ENCODE measurements at regions not wholly inside any gene's neighbourhood (a gene's known extent, or its start where the extent isn't known, plus 50 kb on each side); places are given as distances from the start of the nearest gene placed in this dataset.

GRCh38 chr21:28442624-28443023 is 550.1 kb downstream of the LTN1 start:
- DNase-seq = no peak
- H3K9me3 ChIP-seq (ENCODE audit: control insufficient read depth in 4 of 4, insufficient read depth in 3 of 4, low read length in 3 of 4) = no peaks in the 10 kb centered on the region
- H3K36me3 ChIP-seq (ENCODE audit: control insufficient read depth in 4 of 4, insufficient read depth in 4 of 4, low read length in 4 of 4) = no peaks in the 10 kb centered on the region
- no peak overlapping the region for H3K9ac ChIP-seq (ENCODE audit: insufficient read depth in 1 of 2, low read length in 2 of 2)
- no peak overlapping the region for H3K4me3 ChIP-seq
- peaks cover 0 to 22% (median 5%) of the 10 kb centered on the region in 5 donors for H3K4me1 ChIP-seq (ENCODE audit: control insufficient read depth in 5 of 5, insufficient read depth in 5 of 5, low read length in 5 of 5)
- H3K27me3 ChIP-seq (ENCODE audit: control insufficient read depth in 3 of 3, insufficient read depth in 3 of 3, low read length in 2 of 3) = no peaks in the 10 kb centered on the region
- ATAC-seq (ENCODE audit: insufficient read depth, low FRiP score) = no peak
- TF ChIP-seq CTCF (IDR thresholded peaks at IDR 0.05; ENCODE audit: control extremely low read depth, extremely low read depth) = no peak
- no peak overlapping the region for H3K27ac ChIP-seq (ENCODE audit: low read depth in 1 of 2, low read length in 1 of 2)

DNA sequence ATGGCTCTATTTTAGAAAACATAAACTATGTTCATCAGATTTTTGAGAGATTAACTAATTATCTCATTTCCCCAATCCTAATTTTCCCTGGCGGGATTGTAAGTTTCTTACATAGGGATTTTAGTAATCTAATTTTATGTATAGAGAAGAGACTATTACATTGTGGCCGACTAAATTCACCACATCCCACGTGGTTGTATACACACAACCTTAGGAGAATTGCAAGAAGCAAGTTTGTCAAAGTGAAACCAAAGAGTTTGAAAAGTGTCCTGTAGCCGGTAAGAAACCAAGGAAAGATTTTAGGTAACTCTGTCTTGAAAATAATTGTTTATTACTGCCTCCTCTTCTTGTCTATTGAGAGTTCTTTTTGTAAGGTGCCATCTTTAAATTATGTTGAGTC is 550.6 kb downstream of the LTN1 start:
- Histone ChIP-seq H3K27ac (ENCODE audit: low read depth in 1 of 2, low read length in 1 of 2) (no peak overlapping the region), H3K27me3 (ENCODE audit: control insufficient read depth in 3 of 3, insufficient read depth in 3 of 3, low read length in 2 of 3) (no peaks in the 10 kb centered on the region), H3K4me1 (ENCODE audit: control insufficient read depth in 5 of 5, insufficient read depth in 5 of 5, low read length in 5 of 5) (peaks cover 0 to 22% (median 5%) of the 10 kb centered on the region in 5 donors), H3K36me3 (ENCODE audit: control insufficient read depth in 4 of 4, insufficient read depth in 4 of 4, low read length in 4 of 4) (no peaks in the 10 kb centered on the region), H3K9me3 (ENCODE audit: control insufficient read depth in 4 of 4, insufficient read depth in 3 of 4, low read length in 3 of 4) (no peaks in the 10 kb centered on the region), H3K4me3 (no peak overlapping the region), H3K9ac (ENCODE audit: insufficient read depth in 1 of 2, low read length in 2 of 2) (no peak overlapping the region)
- WGBS, 2 donors = 91 to 93% methylated on average over 4 of the region's 4 CpGs
- DNase-seq = no peak
- no peak for TF ChIP-seq CTCF (IDR thresholded peaks at IDR 0.05; ENCODE audit: control extremely low read depth, extremely low read depth)
- ATAC-seq (ENCODE audit: insufficient read depth, low FRiP score) = no peak

DNA sequence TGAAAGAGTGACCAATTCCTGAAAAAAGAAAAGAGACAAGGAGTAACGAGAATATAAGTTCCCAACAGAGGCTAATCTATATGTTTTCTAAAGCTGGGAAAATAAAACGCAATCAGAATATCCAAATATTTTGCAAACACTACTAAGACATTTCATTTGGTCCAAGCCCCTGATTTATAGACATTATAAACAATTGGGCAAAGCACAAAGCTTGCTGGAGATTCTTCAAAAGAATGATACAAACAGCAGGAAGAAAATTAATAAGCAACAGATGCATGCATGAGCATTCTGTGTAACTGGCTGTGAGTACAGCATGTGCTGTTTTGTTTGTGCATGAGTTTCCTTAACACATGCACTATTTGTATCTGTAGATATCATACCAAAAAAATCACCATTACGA is 552.9 kb downstream of the LTN1 start:
- no peak for TF ChIP-seq CTCF (IDR thresholded peaks at IDR 0.05; ENCODE audit: control extremely low read depth, extremely low read depth)
- no peak for ATAC-seq (ENCODE audit: insufficient read depth, low FRiP score)

GRCh38 chr21:28439251-28439650 is 553.4 kb downstream of the LTN1 start:
- 61 to 68% methylated on average over 4 of the region's 4 CpGs for WGBS, 2 donors

More for the DNA sequence above, 552.9 kb downstream of the LTN1 start:
- Histone ChIP-seq H3K27ac (ENCODE audit: low read depth in 1 of 2, low read length in 1 of 2) (no peak overlapping the region), H3K9me3 (ENCODE audit: control insufficient read depth in 4 of 4, insufficient read depth in 3 of 4, low read length in 3 of 4) (no peaks in the 10 kb centered on the region), H3K9ac (ENCODE audit: insufficient read depth in 1 of 2, low read length in 2 of 2) (no peak overlapping the region), H3K27me3 (ENCODE audit: control insufficient read depth in 3 of 3, insufficient read depth in 3 of 3, low read length in 2 of 3) (no peaks in the 10 kb centered on the region), H3K4me1 (ENCODE audit: control insufficient read depth in 5 of 5, insufficient read depth in 5 of 5, low read length in 5 of 5) (peaks cover 0 to 22% (median 5%) of the 10 kb centered on the region in 5 donors), H3K4me3 (no peak overlapping the region), H3K36me3 (ENCODE audit: control insufficient read depth in 4 of 4, insufficient read depth in 4 of 4, low read length in 4 of 4) (no peaks in the 10 kb centered on the region)
- DNase-seq = peak; percentile 21 to 87 (median 86)
- 62 to 77% methylated on average over 3 of the region's 3 CpGs for WGBS, 2 donors

More at GRCh38 chr21:28439251-28439650, 553.4 kb downstream of the LTN1 start:
- no peak for TF ChIP-seq CTCF (IDR thresholded peaks at IDR 0.05; ENCODE audit: control extremely low read depth, extremely low read depth)
- Histone ChIP-seq H3K9ac (ENCODE audit: insufficient read depth in 1 of 2, low read length in 2 of 2) (no peak overlapping the region), H3K27me3 (ENCODE audit: control insufficient read depth in 3 of 3, insufficient read depth in 3 of 3, low read length in 2 of 3) (no peaks in the 10 kb centered on the region), H3K9me3 (ENCODE audit: control insufficient read depth in 4 of 4, insufficient read depth in 3 of 4, low read length in 3 of 4) (no peaks in the 10 kb centered on the region), H3K36me3 (ENCODE audit: control insufficient read depth in 4 of 4, insufficient read depth in 4 of 4, low read length in 4 of 4) (no peaks in the 10 kb centered on the region), H3K4me1 (ENCODE audit: control insufficient read depth in 5 of 5, insufficient read depth in 5 of 5, low read length in 5 of 5) (peaks cover 0 to 22% (median 5%) of the 10 kb centered on the region in 5 donors), H3K4me3 (no peak overlapping the region), H3K27ac (ENCODE audit: low read depth in 1 of 2, low read length in 1 of 2) (no peak overlapping the region)
- no peak for DNase-seq
- no peak for ATAC-seq (ENCODE audit: insufficient read depth, low FRiP score)

Data from lung (tissue), 11 donors.